ENCODE measurements at regions not wholly inside any gene's neighbourhood (a gene's known extent, or its start where the extent isn't known, plus 50 kb on each side); places are given as distances from the start of the nearest gene placed in this dataset.

DNA sequence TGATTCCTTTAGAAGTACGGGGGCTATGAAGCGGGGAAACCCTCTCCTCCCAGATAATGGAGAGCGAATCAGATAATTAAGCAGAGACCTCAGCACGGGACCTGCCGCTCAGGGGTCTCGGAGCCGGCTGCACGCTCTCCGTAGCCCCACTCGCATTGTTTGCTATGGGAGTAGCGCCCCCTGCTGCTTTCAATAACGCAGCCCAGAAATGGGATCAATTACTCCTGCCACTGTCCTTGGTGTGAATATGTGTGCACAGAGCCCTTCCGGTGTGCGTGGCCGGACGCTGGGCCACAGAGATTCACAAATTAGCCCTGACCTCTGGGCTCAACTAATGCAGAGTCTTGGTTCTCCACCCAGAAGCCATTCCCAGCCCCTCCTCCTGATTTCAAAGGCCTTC, 76.4 kb upstream of the TMEM132C start:
- no peak for DNase-seq

- no peak for DNase-seq
Observed at GRCh38 chr12:128191380-128191779, 75.6 kb upstream of the TMEM132C start.

DNA sequence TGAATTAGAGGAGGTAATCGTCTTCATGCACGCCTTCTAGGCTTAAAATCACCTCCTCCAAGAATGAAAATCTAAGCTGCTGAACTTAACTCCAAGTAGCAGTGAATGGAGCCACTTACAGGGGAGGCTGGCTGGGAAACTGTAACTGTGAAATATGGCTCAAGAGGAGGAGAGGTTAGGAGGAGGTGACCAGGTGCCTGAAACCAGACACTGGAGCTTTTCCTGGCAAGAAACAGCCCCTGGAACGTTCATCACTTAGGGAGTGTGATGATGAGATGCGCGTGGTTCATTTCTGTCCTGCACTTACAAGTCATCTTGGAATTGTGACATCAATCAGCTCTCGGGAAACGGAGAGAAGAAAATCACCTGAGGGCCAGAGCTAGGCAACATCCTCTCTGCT, 62.3 kb upstream of the TMEM132C start:
- DNase-seq, result no peak

DNA sequence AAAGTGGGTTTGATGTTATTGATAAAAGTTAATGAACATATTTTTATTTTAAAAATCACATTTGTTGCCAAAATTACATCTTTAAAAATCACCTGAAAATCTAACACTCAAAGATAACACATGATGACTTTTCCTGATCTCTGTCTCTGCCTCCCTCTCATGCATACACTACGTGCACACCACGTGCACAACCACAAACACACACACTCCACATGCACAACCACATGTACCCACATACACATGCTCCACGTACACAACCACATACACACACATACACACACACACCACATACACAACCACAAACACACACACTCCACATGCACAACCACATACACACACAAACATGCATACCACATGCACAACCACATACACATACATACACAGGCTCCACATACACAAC, 61.8 kb upstream of the TMEM132C start:
- DNase-seq, result no peak

GRCh38 chr12:128205758-128206157, 61.2 kb upstream of the TMEM132C start:
- no peak for DNase-seq

All from activated CD4-positive, alpha-beta T cell treated with anti-CD3 and anti-CD28 coated beads, Interleukin-2, amount 50 U/mL, for 4 hours (primary cell).